RKO (cell line): ENCODE measurements at regions not wholly inside any gene's neighbourhood (a gene's known extent, or its start where the extent isn't known, plus 50 kb on each side); places are given as distances from the start of the nearest gene placed in this dataset.
A peak's percentile ranks its signal among the peaks of the same experiment; 100 is the strongest.
"Not testable (repeated sequence)": the region's sequence is repeated elsewhere in the genome, so short reads cannot be mapped to it uniquely, and the experiment has no call there.

Experiments
- DNase-seq: peaks from one replicate; pipeline ENCODE4 v3.0.0-alpha.2; 2016; ENCODE audit warnings: low spot score

- no peak for DNase-seq
These were observed 112.5 kb downstream of the RRAGC start for GRCh38 chr1:38746941-38747600.

- DNase-seq = no peak
These were observed 113.1 kb downstream of the RRAGC start for GRCh38 chr1:38746402-38746935.

- DNase-seq = no peak
These were observed 113.8 kb downstream of the RRAGC start for GRCh38 chr1:38745476-38746401.

DNA sequence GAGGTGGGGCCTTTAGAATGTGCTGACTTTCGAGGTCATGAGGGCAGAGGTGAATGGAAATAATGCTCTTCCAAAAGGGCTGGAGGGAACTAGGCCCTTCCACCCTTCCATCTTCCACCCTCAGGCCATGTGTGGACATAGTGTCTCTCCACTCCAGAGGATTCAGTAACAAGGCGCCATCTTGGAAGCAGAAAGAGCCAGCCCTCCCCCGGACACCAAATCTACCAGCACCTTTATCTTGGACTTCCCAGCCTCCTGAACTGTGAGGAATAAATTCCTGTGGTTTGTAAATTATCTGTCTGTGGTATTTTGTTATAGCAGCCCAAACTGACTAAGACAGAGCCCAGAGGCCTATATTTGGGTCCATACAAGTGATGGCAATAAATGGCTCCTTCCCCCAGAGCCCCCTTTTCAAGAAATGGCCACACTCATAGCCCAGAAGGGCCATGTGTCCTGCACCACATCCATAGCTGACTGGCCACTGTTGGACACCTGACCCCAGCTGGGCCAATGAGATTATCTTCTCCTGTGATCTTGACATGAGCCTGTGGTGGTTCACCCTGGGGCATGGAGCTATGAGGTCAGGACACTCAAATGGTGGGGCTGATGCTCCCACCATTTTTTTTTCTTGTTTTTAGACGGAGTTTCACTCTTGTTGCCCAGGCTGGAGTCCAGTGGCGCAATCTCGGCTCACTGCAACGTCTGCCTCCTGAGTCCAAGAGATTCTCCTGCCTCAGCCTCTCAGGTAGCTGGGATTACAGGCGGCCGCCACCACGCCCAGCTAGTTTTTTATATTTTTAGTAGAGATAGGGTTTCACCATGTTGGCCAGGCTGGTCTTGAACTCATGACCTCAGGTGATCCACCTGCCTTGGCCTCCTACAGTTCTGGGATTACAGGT lies 114.9 kb downstream of the RRAGC start:
- no peak for DNase-seq

DNA sequence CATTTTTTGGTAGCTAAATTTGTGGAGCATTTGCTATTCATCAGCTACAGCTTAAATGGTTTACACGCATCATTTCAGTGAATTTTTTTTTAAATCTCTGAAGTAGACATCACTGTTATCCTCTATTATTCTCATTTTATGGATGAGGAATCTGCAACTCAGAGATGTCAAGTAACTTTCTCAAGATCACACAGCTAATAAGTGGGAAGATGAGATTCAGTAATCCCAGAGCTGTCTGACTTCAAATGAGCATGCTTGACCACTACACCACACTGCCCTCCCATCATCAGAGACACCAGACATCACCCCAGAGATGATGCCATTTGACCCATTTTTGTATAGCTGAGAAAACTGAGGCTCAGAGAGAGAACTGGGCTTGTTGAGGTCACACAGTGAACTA lies 116.4 kb downstream of the RRAGC start:
- no peak for DNase-seq

DNA sequence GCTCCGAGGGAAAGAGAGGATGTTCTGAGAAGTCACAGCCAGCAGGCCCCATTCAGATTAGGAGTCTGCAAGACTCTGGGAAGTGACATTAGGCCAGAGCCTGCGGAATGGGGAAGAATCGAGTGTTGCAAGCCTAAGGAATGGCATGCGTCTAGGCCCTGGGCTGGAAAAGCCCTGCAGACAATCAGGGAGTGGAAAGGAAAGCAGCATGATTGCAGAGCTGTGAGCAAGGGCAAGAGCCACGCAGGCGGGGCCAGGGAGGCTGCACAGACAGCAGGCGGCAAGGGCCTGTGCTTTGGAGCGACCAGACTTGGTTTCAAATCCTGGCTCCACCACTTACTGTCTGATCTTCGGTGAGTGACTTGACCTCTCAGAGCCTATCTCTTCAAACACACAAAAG lies 118.2 kb downstream of the RRAGC start:
- DNase-seq = no peak

GRCh38 chr1:38740487-38740886 lies 119.1 kb downstream of the RRAGC start:
- DNase-seq = no peak

DNA sequence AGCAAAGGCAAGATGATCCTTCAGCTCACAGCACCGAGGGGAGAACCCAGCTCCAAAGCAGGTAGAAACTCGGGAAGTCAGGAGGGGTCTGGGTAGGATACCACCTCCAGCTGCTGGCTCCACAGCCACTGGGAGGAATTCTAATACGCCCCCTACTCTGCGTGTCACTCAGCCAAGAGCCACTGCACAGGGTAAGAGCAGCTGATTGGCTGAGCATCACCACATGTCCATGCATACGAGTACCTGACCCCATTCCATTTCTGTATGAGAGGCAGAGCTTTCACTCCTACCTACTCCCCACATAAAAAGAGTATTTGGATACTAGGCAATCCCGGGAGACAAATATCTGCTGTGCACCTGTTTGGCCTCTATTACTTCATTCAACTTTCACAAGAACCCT lies 121.4 kb downstream of the RRAGC start:
- no peak for DNase-seq

- no peak for DNase-seq
These were observed 123.2 kb downstream of the RRAGC start for GRCh38 chr1:38736399-38736798.

- DNase-seq = peak; percentile 21
These were observed 123.9 kb downstream of the RRAGC start for GRCh38 chr1:38735651-38736161.

GRCh38 chr1:38733761-38734160 lies 125.8 kb downstream of the RRAGC start:
- no peak for DNase-seq

- DNase-seq = peak; percentile 29
These were observed 128.8 kb downstream of the RRAGC start for GRCh38 chr1:38730511-38731397.

- no peak for DNase-seq
These were observed 131.0 kb downstream of the RRAGC start for GRCh38 chr1:38728585-38728908.

GRCh38 chr1:38727684-38728584 lies 131.6 kb downstream of the RRAGC start:
- no peak for DNase-seq

GRCh38 chr1:38725321-38725961 lies 134.1 kb downstream of the RRAGC start:
- not testable (repeated sequence) for DNase-seq

- DNase-seq = no peak
These were observed 135.1 kb downstream of the RRAGC start for GRCh38 chr1:38724160-38725131.

- DNase-seq = no peak
These were observed 137.8 kb downstream of the RRAGC start for GRCh38 chr1:38721816-38722215.

GRCh38 chr1:38719880-38720279 lies 139.7 kb downstream of the RRAGC start:
- no peak for DNase-seq
